HG02763 (cell line): ENCODE measurements at regions not wholly inside any gene's neighbourhood (a gene's known extent, or its start where the extent isn't known, plus 50 kb on each side); places are given as distances from the start of the nearest gene placed in this dataset.

Source experiments
- ATAC-seq: cut with Tn5 transposase; IDR thresholded peaks from one replicate; pipeline ENCODE4 v1.9.1; 2021; ENCODE audit warnings: mild to moderate bottlenecking, moderate library complexity; ENCODE audit not compliant: unreplicated experiment

DNA sequence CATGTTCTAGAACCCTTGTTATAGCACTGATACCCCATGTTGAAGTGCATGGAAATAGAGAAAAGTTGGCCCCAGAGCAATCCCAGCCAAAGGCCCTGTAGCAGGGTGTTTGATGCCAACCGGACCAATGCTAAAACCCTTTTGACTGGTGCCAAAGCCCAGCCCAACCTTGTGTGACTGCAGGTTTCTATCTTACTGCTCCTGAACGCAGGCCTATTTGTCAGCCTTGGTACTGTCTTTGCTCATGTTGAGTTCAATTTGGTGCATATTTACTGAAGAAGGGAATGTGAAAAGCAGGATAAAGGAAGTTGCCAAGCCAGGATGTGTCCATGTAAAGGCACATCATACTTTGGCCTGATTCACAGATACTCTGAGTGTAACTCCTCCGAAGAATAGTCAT is 51.7 kb upstream of the NFASC start:
- ATAC-seq, result no peak

DNA sequence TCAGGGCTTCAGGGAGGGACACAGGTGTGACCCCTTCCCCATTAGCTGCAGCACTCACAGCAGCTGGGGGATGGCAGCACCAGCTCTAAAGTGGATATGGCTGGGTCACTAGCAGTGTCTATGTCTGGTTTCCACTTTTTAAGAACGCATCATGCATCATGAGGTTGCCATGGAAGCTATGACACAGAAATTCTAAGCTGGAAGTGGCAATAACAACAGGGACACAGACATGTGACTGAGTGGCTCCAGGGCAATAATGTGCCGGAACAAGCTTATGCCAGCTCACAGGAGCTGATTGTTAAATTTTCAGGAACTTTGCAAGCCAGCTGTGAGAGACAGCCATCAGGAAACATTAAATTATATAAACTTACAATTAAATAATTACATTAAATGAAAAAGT is 51.2 kb upstream of the NFASC start:
- ATAC-seq, result no peak
